ENCODE measurements at regions not wholly inside any gene's neighbourhood (a gene's known extent, or its start where the extent isn't known, plus 50 kb on each side); places are given as distances from the start of the nearest gene placed in this dataset.
"Not testable (repeated sequence)": the region's sequence is repeated elsewhere in the genome, so short reads cannot be mapped to it uniquely, and the experiment has no call there.

GRCh38 chr9:80755586-80755985 lies 933.8 kb downstream of the TLE1 start:
- Histone ChIP-seq H3K9me3 (ENCODE audit: insufficient read depth, low read length) (no peaks in the 10 kb centered on the region), H3K36me3 (ENCODE audit: low read length) (no peaks in the 10 kb centered on the region), H3K4me2 (ENCODE audit: low read depth, low read length, poor library complexity, severe bottlenecking) (no peak overlapping the region), H2AFZ (ENCODE audit: low read depth, low read length, severe bottlenecking) (no peak overlapping the region), H3K27me3 (ENCODE audit: low read length) (no peaks in the 10 kb centered on the region), H3K4me3 (ENCODE audit: insufficient read depth, low read length, poor library complexity, severe bottlenecking) (no peak overlapping the region), H3K79me2 (ENCODE audit: insufficient read depth, low read length) (no peaks in the 10 kb centered on the region), H4K20me1 (ENCODE audit: low read depth, low read length) (no peaks in the 10 kb centered on the region), H3K9ac (ENCODE audit: low read length) (no peak overlapping the region), H3K9me2 (replicated peaks; ENCODE audit: insufficient read depth, low read length) (peaks cover 4% of the 10 kb centered on the region; the same call in 1 of the 2 replicates), H3F3A (ENCODE audit: insufficient read depth) (no peaks in the 10 kb centered on the region), H3K27ac (ENCODE audit: low read depth, low read length) (no peak overlapping the region)
- no peak for TF ChIP-seq EZH2phosphoT487 (conservative IDR thresholded peaks at IDR 0.05; ENCODE audit: low read length)
- TF ChIP-seq CTCF (IDR thresholded peaks at IDR 0.05; ENCODE audit: insufficient read depth, low read length, poor library complexity, severe bottlenecking): no peak

- not testable (repeated sequence) for H3K36me3 ChIP-seq (ENCODE audit: low read length); H2AFZ ChIP-seq (ENCODE audit: low read depth, low read length, severe bottlenecking); H3K4me2 ChIP-seq (ENCODE audit: low read depth, low read length, poor library complexity, severe bottlenecking); H4K20me1 ChIP-seq (ENCODE audit: low read depth, low read length); H3K9ac ChIP-seq (ENCODE audit: low read length); H3K27me3 ChIP-seq (ENCODE audit: low read length); H3K9me3 ChIP-seq (ENCODE audit: insufficient read depth, low read length); H3K9me2 ChIP-seq (replicated peaks; ENCODE audit: insufficient read depth, low read length); H3K27ac ChIP-seq (ENCODE audit: low read depth, low read length); H3F3A ChIP-seq (ENCODE audit: insufficient read depth); H3K4me3 ChIP-seq (ENCODE audit: insufficient read depth, low read length, poor library complexity, severe bottlenecking); H3K79me2 ChIP-seq (ENCODE audit: insufficient read depth, low read length)
Measured at GRCh38 chr9:80747056-80747455, 942.3 kb downstream of the TLE1 start.

GRCh38 chr9:80732506-80732905 lies 956.8 kb downstream of the TLE1 start:
- no peaks in the 10 kb centered on the region for H3F3A ChIP-seq (ENCODE audit: insufficient read depth)
- H3K9me2 ChIP-seq (replicated peaks; ENCODE audit: insufficient read depth, low read length): no peaks in the 10 kb centered on the region
- TF ChIP-seq CTCF (IDR thresholded peaks at IDR 0.05; ENCODE audit: insufficient read depth, low read length, poor library complexity, severe bottlenecking): no peak
- no peak for TF ChIP-seq EZH2phosphoT487 (conservative IDR thresholded peaks at IDR 0.05; ENCODE audit: low read length)

GRCh38 chr9:80720579-80720978 lies 968.8 kb downstream of the TLE1 start:
- Histone ChIP-seq H3K79me2 (ENCODE audit: insufficient read depth, low read length) (no peaks in the 10 kb centered on the region), H3K9ac (ENCODE audit: low read length) (no peak overlapping the region), H3K4me2 (ENCODE audit: low read depth, low read length, poor library complexity, severe bottlenecking) (no peak overlapping the region), H3K36me3 (ENCODE audit: low read length) (no peaks in the 10 kb centered on the region), H3K9me3 (ENCODE audit: insufficient read depth, low read length) (peaks cover 3% of the 10 kb centered on the region; the same call in 1 of the 2 replicates), H2AFZ (ENCODE audit: low read depth, low read length, severe bottlenecking) (no peak overlapping the region), H4K20me1 (ENCODE audit: low read depth, low read length) (no peaks in the 10 kb centered on the region), H3K4me3 (ENCODE audit: insufficient read depth, low read length, poor library complexity, severe bottlenecking) (no peak overlapping the region), H3K27ac (ENCODE audit: low read depth, low read length) (no peak overlapping the region), H3K27me3 (ENCODE audit: low read length) (no peaks in the 10 kb centered on the region), H3F3A (ENCODE audit: insufficient read depth) (no peaks in the 10 kb centered on the region), H3K9me2 (replicated peaks; ENCODE audit: insufficient read depth, low read length) (no peaks in the 10 kb centered on the region)
- TF ChIP-seq CTCF (IDR thresholded peaks at IDR 0.05; ENCODE audit: insufficient read depth, low read length, poor library complexity, severe bottlenecking): no peak
- TF ChIP-seq EZH2phosphoT487 (conservative IDR thresholded peaks at IDR 0.05; ENCODE audit: low read length): no peak

More at GRCh38 chr9:80732506-80732905, 956.8 kb downstream of the TLE1 start:
- Histone ChIP-seq H3K36me3 (ENCODE audit: low read length) (no peaks in the 10 kb centered on the region), H3K9ac (ENCODE audit: low read length) (no peak overlapping the region), H3K79me2 (ENCODE audit: insufficient read depth, low read length) (no peaks in the 10 kb centered on the region), H4K20me1 (ENCODE audit: low read depth, low read length) (no peaks in the 10 kb centered on the region), H3K4me3 (ENCODE audit: insufficient read depth, low read length, poor library complexity, severe bottlenecking) (no peak overlapping the region), H3K9me3 (ENCODE audit: insufficient read depth, low read length) (no peaks in the 10 kb centered on the region), H3K27ac (ENCODE audit: low read depth, low read length) (no peak overlapping the region), H3K27me3 (ENCODE audit: low read length) (no peaks in the 10 kb centered on the region), H2AFZ (ENCODE audit: low read depth, low read length, severe bottlenecking) (no peak overlapping the region), H3K4me2 (ENCODE audit: low read depth, low read length, poor library complexity, severe bottlenecking) (no peak overlapping the region)
